ENCODE measurements at regions not wholly inside any gene's neighbourhood (a gene's known extent, or its start where the extent isn't known, plus 50 kb on each side); places are given as distances from the start of the nearest gene placed in this dataset.

DNA sequence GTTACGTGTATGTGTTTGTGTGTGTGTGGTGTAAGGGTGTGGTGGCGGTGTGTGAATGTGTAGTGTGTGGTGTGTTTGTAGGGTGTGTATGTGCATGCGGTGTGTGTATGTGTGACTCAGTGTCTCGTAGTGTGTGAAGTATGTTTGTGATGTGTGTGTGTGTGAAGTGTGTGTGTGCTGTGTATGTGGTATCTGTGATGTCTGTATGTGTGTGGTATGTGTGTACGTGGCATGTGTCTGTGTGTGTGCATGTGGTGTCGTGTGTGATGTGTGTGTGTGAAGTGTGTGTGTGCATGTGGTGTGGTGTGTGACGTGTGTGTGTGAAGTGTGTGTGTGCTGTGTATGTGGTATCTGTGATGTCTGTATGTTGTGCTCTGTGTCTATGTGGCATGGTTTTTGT, 339.4 kb downstream of the MTRR start:
- Histone ChIP-seq H4K20me1 (ENCODE audit: control insufficient read depth, extremely low read depth, insufficient read depth, low read length) (no peaks in the 10 kb centered on the region), H3K9me3 (ENCODE audit: control insufficient read depth, insufficient read depth, low read depth, low read length) (no peaks in the 10 kb centered on the region), H3K4me3 (replicated peaks in 1 of 4; ENCODE audit: control extremely low read depth in 1 of 4, insufficient read depth in 1 of 4, low read depth in 3 of 4, low read length in 4 of 4) (no peak overlapping the region), H3K4me1 (ENCODE audit: control insufficient read depth, extremely low read depth, insufficient read depth, low read length) (no peaks in the 10 kb centered on the region), H3K27ac (ENCODE audit: insufficient read depth, low read length) (no peak overlapping the region), H3K36me3 (ENCODE audit: control insufficient read depth, insufficient read depth, low read length) (no peaks in the 10 kb centered on the region), H3K9ac (ENCODE audit: insufficient read depth, low read length) (no peak overlapping the region), H3K4me2 (ENCODE audit: extremely low read depth, insufficient read depth, low read length) (no peak overlapping the region), H3K79me2 (ENCODE audit: control insufficient read depth, insufficient read depth, low read length) (no peaks in the 10 kb centered on the region), H2AFZ (ENCODE audit: low read length) (no peak overlapping the region), H3K27me3 (ENCODE audit: control insufficient read depth, insufficient read depth, low read length) (no peaks in the 10 kb centered on the region)
- DNase-seq (ENCODE audit: low read depth in 2 of 2), result no peak
- TF ChIP-seq, protein P1, sequence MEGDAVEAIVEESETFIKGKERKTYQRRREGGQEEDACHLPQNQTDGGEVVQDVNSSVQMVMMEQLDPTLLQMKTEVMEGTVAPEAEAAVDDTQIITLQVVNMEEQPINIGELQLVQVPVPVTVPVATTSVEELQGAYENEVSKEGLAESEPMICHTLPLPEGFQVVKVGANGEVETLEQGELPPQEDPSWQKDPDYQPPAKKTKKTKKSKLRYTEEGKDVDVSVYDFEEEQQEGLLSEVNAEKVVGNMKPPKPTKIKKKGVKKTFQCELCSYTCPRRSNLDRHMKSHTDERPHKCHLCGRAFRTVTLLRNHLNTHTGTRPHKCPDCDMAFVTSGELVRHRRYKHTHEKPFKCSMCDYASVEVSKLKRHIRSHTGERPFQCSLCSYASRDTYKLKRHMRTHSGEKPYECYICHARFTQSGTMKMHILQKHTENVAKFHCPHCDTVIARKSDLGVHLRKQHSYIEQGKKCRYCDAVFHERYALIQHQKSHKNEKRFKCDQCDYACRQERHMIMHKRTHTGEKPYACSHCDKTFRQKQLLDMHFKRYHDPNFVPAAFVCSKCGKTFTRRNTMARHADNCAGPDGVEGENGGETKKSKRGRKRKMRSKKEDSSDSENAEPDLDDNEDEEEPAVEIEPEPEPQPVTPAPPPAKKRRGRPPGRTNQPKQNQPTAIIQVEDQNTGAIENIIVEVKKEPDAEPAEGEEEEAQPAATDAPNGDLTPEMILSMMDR (conservative IDR thresholded peaks at IDR 0.05 in 1 of 2, IDR thresholded peaks at IDR 0.05 in 1 of 2; ENCODE audit: low read depth in 1 of 2, low read length in 2 of 2), result no peak
- no peak for TF ChIP-seq EZH2 (IDR thresholded peaks at IDR 0.05; ENCODE audit: low read length, missing control alignments)

DNA sequence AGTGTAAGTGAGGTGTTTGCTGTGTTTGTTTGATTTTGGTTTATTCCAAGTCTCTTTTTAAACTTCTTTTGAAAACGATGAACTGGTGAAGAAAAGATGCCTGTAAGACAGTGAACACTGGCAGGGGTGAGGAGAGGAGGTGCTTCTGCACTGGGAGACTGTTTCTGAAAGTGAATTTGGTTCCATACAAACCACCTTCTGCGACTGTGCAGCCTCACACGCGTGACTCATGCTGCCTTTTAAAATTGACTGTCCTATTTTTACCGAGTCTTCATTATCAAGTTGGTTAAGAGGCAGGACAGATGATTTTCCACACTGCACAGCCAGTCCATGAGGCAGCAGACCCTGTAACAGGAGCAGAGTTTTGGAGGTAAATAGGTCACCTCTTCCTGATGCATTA, 340.6 kb downstream of the MTRR start:
- TF ChIP-seq EZH2 (IDR thresholded peaks at IDR 0.05; ENCODE audit: low read length, missing control alignments), result no peak
- TF ChIP-seq, protein P1 (conservative IDR thresholded peaks at IDR 0.05 in 1 of 2, IDR thresholded peaks at IDR 0.05 in 1 of 2; ENCODE audit: low read depth in 1 of 2, low read length in 2 of 2), result no peak
- Histone ChIP-seq H3K9ac (ENCODE audit: insufficient read depth, low read length) (no peak overlapping the region), H3K27ac (ENCODE audit: insufficient read depth, low read length) (no peak overlapping the region), H3K4me1 (ENCODE audit: control insufficient read depth, extremely low read depth, insufficient read depth, low read length) (no peaks in the 10 kb centered on the region), H3K36me3 (ENCODE audit: control insufficient read depth, insufficient read depth, low read length) (no peaks in the 10 kb centered on the region), H3K27me3 (ENCODE audit: control insufficient read depth, insufficient read depth, low read length) (no peaks in the 10 kb centered on the region), H3K79me2 (ENCODE audit: control insufficient read depth, insufficient read depth, low read length) (no peaks in the 10 kb centered on the region), H2AFZ (ENCODE audit: low read length) (no peak overlapping the region), H3K4me2 (ENCODE audit: extremely low read depth, insufficient read depth, low read length) (no peak overlapping the region), H4K20me1 (ENCODE audit: control insufficient read depth, extremely low read depth, insufficient read depth, low read length) (no peaks in the 10 kb centered on the region), H3K9me3 (ENCODE audit: control insufficient read depth, insufficient read depth, low read depth, low read length) (no peaks in the 10 kb centered on the region), H3K4me3 (replicated peaks in 1 of 4; ENCODE audit: control extremely low read depth in 1 of 4, insufficient read depth in 1 of 4, low read depth in 3 of 4, low read length in 4 of 4) (no peak overlapping the region)
- no peak for DNase-seq (ENCODE audit: low read depth in 2 of 2)

- Histone ChIP-seq H2AFZ (ENCODE audit: low read length) (no peak overlapping the region), H4K20me1 (ENCODE audit: control insufficient read depth, extremely low read depth, insufficient read depth, low read length) (no peaks in the 10 kb centered on the region), H3K4me1 (ENCODE audit: control insufficient read depth, extremely low read depth, insufficient read depth, low read length) (no peaks in the 10 kb centered on the region), H3K4me2 (ENCODE audit: extremely low read depth, insufficient read depth, low read length) (no peak overlapping the region), H3K36me3 (ENCODE audit: control insufficient read depth, insufficient read depth, low read length) (no peaks in the 10 kb centered on the region), H3K79me2 (ENCODE audit: control insufficient read depth, insufficient read depth, low read length) (no peaks in the 10 kb centered on the region), H3K27ac (ENCODE audit: insufficient read depth, low read length) (no peak overlapping the region), H3K9me3 (ENCODE audit: control insufficient read depth, insufficient read depth, low read depth, low read length) (no peaks in the 10 kb centered on the region), H3K4me3 (replicated peaks in 1 of 4; ENCODE audit: control extremely low read depth in 1 of 4, insufficient read depth in 1 of 4, low read depth in 3 of 4, low read length in 4 of 4) (no peak overlapping the region), H3K9ac (ENCODE audit: insufficient read depth, low read length) (no peak overlapping the region), H3K27me3 (ENCODE audit: control insufficient read depth, insufficient read depth, low read length) (no peaks in the 10 kb centered on the region)
- no peak for DNase-seq (ENCODE audit: low read depth in 2 of 2)
- TF ChIP-seq, protein P1 (conservative IDR thresholded peaks at IDR 0.05 in 1 of 2, IDR thresholded peaks at IDR 0.05 in 1 of 2; ENCODE audit: low read depth in 1 of 2, low read length in 2 of 2), result no peak
- TF ChIP-seq EZH2 (IDR thresholded peaks at IDR 0.05; ENCODE audit: low read length, missing control alignments), result no peak
Measured at GRCh38 chr5:8213701-8214240, 344.8 kb downstream of the MTRR start.

Data from fibroblast of lung (primary cell).